H1 (cell line): ENCODE measurements at regions not wholly inside any gene's neighbourhood (a gene's known extent, or its start where the extent isn't known, plus 50 kb on each side); places are given as distances from the start of the nearest gene placed in this dataset.

ENCODE experiments used
- CTCF ChIA-PET: fragments of 300-600 bp; sonication (Branson Sonifier 250); formaldehyde crosslinking; loops from one replicate; lab custom pipeline; 2021; ENCODE audit not compliant: partially characterized antibody; lab: Charles Lee
- POLR2A ChIA-PET: fragments of 300-600 bp; sonication (Branson Sonifier 250); formaldehyde crosslinking; loops from one replicate; lab custom pipeline; 2021; ENCODE audit warnings: inconsistent platforms; ENCODE audit not compliant: partially characterized antibody; lab: Charles Lee
- DNase-seq, 2 experiments: peaks; one replicate each; pipeline versions ENCODE4 v3.0.0 to v3.0.0-alpha.2; 2010 to 2022; ENCODE audit warnings: low spot score in 2 of 2, low read depth in 1 of 2, mixed read lengths in 1 of 2
- FAIRE-seq: peaks from 2 replicates; lab custom pipeline; 2011; peaks lifted over from hg19 to GRCh38; lab: Jason Lieb, UNC
- H2AFZ ChIP-seq: 2 replicates; pipeline ENCODE4 v1.8.1; 2012; ENCODE audit warnings: low read length, inconsistent platforms
- H2AK5ac ChIP-seq: 2 replicates; pipeline ENCODE4 v1.6.1; 2013; ENCODE audit warnings: low read depth, low read length
- H2BK120ac ChIP-seq: replicated peaks from 2 replicates; pipeline ENCODE3; 2013; ENCODE audit warnings: low read depth, low read length, inconsistent platforms
- H2BK12ac ChIP-seq: 2 replicates; pipeline ENCODE4 v1.6.1; 2013; ENCODE audit warnings: low read depth, low read length
- H2BK15ac ChIP-seq: 2 replicates; pipeline ENCODE4 v1.6.1; 2013; ENCODE audit warnings: low read length
- H2BK20ac ChIP-seq: 2 replicates; pipeline ENCODE4 v1.6.1; 2013; ENCODE audit warnings: low read length
- H2BK5ac ChIP-seq: 2 replicates; pipeline ENCODE4 v1.6.1; 2013; ENCODE audit warnings: low read depth, low read length
- H3K14ac ChIP-seq: 2 replicates; pipeline ENCODE4 v1.6.1; 2013; ENCODE audit warnings: inconsistent platforms; ENCODE audit not compliant: insufficient read length
- H3K18ac ChIP-seq: 2 replicates; pipeline ENCODE4 v1.6.1; 2013; ENCODE audit warnings: low read length; ENCODE audit errors: extremely low read depth
- H3K23ac ChIP-seq: 2 replicates; pipeline ENCODE4 v1.6.1; 2013; ENCODE audit warnings: inconsistent platforms; ENCODE audit not compliant: insufficient read length
- H3K23me2 ChIP-seq: 2 replicates; pipeline ENCODE4 v1.6.1; 2013; ENCODE audit warnings: low read depth, low read length
- H3K27ac ChIP-seq: 2 replicates; pipeline ENCODE4 v1.6.1; 2011; ENCODE audit warnings: low read depth, low read length, inconsistent platforms
- H3K27me3 ChIP-seq, 4 experiments: replicated peaks in 1 of 4; 1 replicate in 1 of 4; 2 replicates in 3 of 4; pipeline versions ENCODE4 v1.6.1 to v1.8.1; 2011 to 2013; ENCODE audit warnings: low read length in 3 of 4, mild to moderate bottlenecking in 3 of 4, inconsistent platforms in 2 of 4, mixed read lengths in 2 of 4, moderate library complexity in 1 of 4; ENCODE audit not compliant: control insufficient read depth in 3 of 4, insufficient read depth in 3 of 4; ENCODE audit errors: extremely low read depth in 1 of 4
- H3K36me3 ChIP-seq, 4 experiments: 2 replicates each; pipeline versions ENCODE4 v1.6.1 to v1.8.1; 2011 to 2013; ENCODE audit warnings: mild to moderate bottlenecking in 4 of 4, low read length in 3 of 4, moderate library complexity in 2 of 4, control low read depth in 1 of 4, inconsistent platforms in 1 of 4; ENCODE audit not compliant: insufficient read depth in 4 of 4, control insufficient read depth in 2 of 4
- H3K4ac ChIP-seq: replicated peaks from 2 replicates; pipeline ENCODE3; 2013; ENCODE audit warnings: low read length, low read depth, mixed read lengths, inconsistent platforms; ENCODE audit not compliant: insufficient read length
- H3K4me1 ChIP-seq, 4 experiments: replicated peaks in 1 of 4; 1 replicate in 1 of 4; 2 replicates in 3 of 4; pipeline versions ENCODE4 v1.6.1 to v1.8.1; 2011 to 2013; ENCODE audit warnings: low read length in 3 of 4, inconsistent platforms in 2 of 4, mixed read lengths in 1 of 4; ENCODE audit not compliant: insufficient read depth in 4 of 4, control insufficient read depth in 3 of 4
- H3K4me2 ChIP-seq, 2 experiments: 2 replicates each; pipeline versions ENCODE4 v1.6.1 to v1.8.1; 2011 to 2013; ENCODE audit warnings: low read depth in 2 of 2, low read length in 2 of 2, control low read depth in 1 of 2, inconsistent platforms in 1 of 2, mild to moderate bottlenecking in 1 of 2; ENCODE audit not compliant: insufficient read depth in 1 of 2
- H3K4me3 ChIP-seq, 4 experiments: fragments of 200-600, 300-600 bp in 1 of 4; sonication (generic), shearing (Covaris generic), sonication (Bioruptor Twin) in 1 of 4; 2 replicates each; pipeline versions ENCODE4 v1.5.1 to v1.8.1; 2011 to 2016; ENCODE audit warnings: low read length in 4 of 4, low read depth in 3 of 4, control low read depth in 2 of 4, inconsistent platforms in 2 of 4, mild to moderate bottlenecking in 2 of 4, mixed read lengths in 1 of 4, moderate library complexity in 1 of 4; ENCODE audit not compliant: insufficient read depth in 2 of 4; ENCODE audit errors: extremely low read depth in 1 of 4
- H3K56ac ChIP-seq: replicated peaks from 2 replicates; pipeline ENCODE3; 2013; ENCODE audit warnings: low read depth, mild to moderate bottlenecking, mixed read lengths, low read length, inconsistent platforms; ENCODE audit not compliant: insufficient read length
- H3K79me1 ChIP-seq: 2 replicates; pipeline ENCODE4 v1.6.1; 2013; ENCODE audit warnings: low read depth, low read length, control low read depth
- H3K79me2 ChIP-seq, 2 experiments: 2 replicates each; pipeline versions ENCODE4 v1.6.1 to v1.8.1; 2012 to 2013; ENCODE audit warnings: low read length in 2 of 2, mild to moderate bottlenecking in 2 of 2, inconsistent platforms in 1 of 2; ENCODE audit not compliant: insufficient read depth in 2 of 2, control insufficient read depth in 1 of 2
- H3K9ac ChIP-seq, 4 experiments: replicated peaks in 1 of 4; 1 replicate in 1 of 4; 2 replicates in 3 of 4; pipeline versions ENCODE4 v1.6.1 to v1.8.1; 2011 to 2013; ENCODE audit warnings: low read depth in 3 of 4, low read length in 3 of 4, control low read depth in 2 of 4, mild to moderate bottlenecking in 2 of 4, moderate library complexity in 2 of 4, inconsistent platforms in 1 of 4; ENCODE audit errors: extremely low read depth in 1 of 4
- H3K9me3 ChIP-seq, 2 experiments: 2 replicates each; pipeline versions ENCODE4 v1.6.1 to v1.8.1; 2012 to 2013; ENCODE audit warnings: mild to moderate bottlenecking in 2 of 2, moderate library complexity in 2 of 2, control low read depth in 1 of 2, inconsistent platforms in 1 of 2, low read depth in 1 of 2, low read length in 1 of 2, mixed read lengths in 1 of 2; ENCODE audit not compliant: insufficient read depth in 2 of 2
- H4K20me1 ChIP-seq, 2 experiments: replicated peaks in 1 of 2; 2 replicates each; pipeline versions ENCODE3 to v1.8.1; 2011 to 2013; ENCODE audit warnings: inconsistent platforms in 2 of 2, low read length in 2 of 2, mild to moderate bottlenecking in 1 of 2; ENCODE audit not compliant: insufficient read depth in 2 of 2, control insufficient read depth in 1 of 2
- H4K5ac ChIP-seq: 2 replicates; pipeline ENCODE4 v1.6.1; 2013; ENCODE audit warnings: low read length, low read depth, mixed read lengths, inconsistent platforms; ENCODE audit not compliant: insufficient read length
- H4K8ac ChIP-seq: 2 replicates; pipeline ENCODE4 v1.8.0; 2013; ENCODE audit warnings: mild to moderate bottlenecking, moderate library complexity, low read length, inconsistent platforms; ENCODE audit not compliant: insufficient read depth; ENCODE audit errors: extremely low read depth
- H4K91ac ChIP-seq: replicated peaks from 2 replicates; pipeline ENCODE3; 2013; ENCODE audit warnings: low read length, mixed read lengths, inconsistent platforms; ENCODE audit not compliant: insufficient read length
- BCL11A ChIP-seq, 2 experiments: IDR thresholded peaks; one replicate each; pipeline ENCODE4 v1.6.1; 2011; ENCODE audit warnings: low read depth in 2 of 2, low read length in 2 of 2, mild to moderate bottlenecking in 2 of 2
- CBX5 ChIP-seq: fragments of 300-800, 300-1000 bp; sonication (generic); IDR thresholded peaks from 2 replicates; pipeline ENCODE4 v1.7.1; 2016; ENCODE audit warnings: antibody characterized with exemption, low read length, low read depth
- JUN ChIP-seq: IDR thresholded peaks from 2 replicates; pipeline ENCODE4 v1.6.1; 2011; ENCODE audit warnings: low read depth, mild to moderate bottlenecking, improper control_type of control experiment, low read length
- KDM5A ChIP-seq: fragments of 200-600 bp; IDR thresholded peaks from 2 replicates; pipeline ENCODE4 v1.7.1; 2012; ENCODE audit warnings: mild to moderate bottlenecking, low read length, inconsistent platforms, mixed read lengths
- PHF8 ChIP-seq: fragments of 200-600 bp; sonication (generic); conservative IDR thresholded peaks from 2 replicates; pipeline ENCODE4 v1.7.1; 2012; ENCODE audit warnings: low read depth, mild to moderate bottlenecking, inconsistent platforms, low read length, moderate library complexity
- SIX5 ChIP-seq: IDR thresholded peaks from 2 replicates; pipeline ENCODE4 v1.6.1; 2011; ENCODE audit warnings: mild to moderate bottlenecking, low read depth, low read length
- SUZ12 ChIP-seq: fragments of 200-600 bp; sonication (generic); IDR thresholded peaks from 2 replicates; pipeline ENCODE4 v1.6.1; 2012; ENCODE audit warnings: mild to moderate bottlenecking, inconsistent platforms, low read length, moderate library complexity, mixed read lengths
- TAF1 ChIP-seq: IDR thresholded peaks from 2 replicates; pipeline ENCODE4 v1.6.1; 2011; ENCODE audit warnings: mild to moderate bottlenecking, low read depth, low read length
- TAF7 ChIP-seq: optimal IDR thresholded peaks from 2 replicates; pipeline ENCODE3; 2011; ENCODE audit warnings: low read depth, mild to moderate bottlenecking, inconsistent platforms, low read length, moderate library complexity, borderline replicate concordance
- WGBS, 2 experiments: shearing (Covaris generic) in 1 of 2; methylation state at CpG; one replicate each; pipeline versions ENCODE4 v1.1.6 to v1.1.7; 2013 to 2015; ENCODE audit warnings: low lambda C conversion rate in 2 of 2, mixed read lengths in 2 of 2, inconsistent platforms in 1 of 2, low coverage in 1 of 2, missing lambda C conversion rate in 1 of 2; ENCODE audit not compliant: insufficient replicate concordance in 2 of 2, insufficient coverage in 1 of 2, insufficient read length in 1 of 2; ENCODE audit errors: extremely low coverage in 1 of 2, missing lambda C conversion rate in 1 of 2; 5-methylcytosine and 5-hydroxymethylcytosine counted together

GRCh38 chr13:70483599-70484276 is 375.5 kb upstream of the KLHL1 start:
- no peaks in the 10 kb centered on the region for H4K20me1 ChIP-seq
- no peak for FAIRE-seq
- H2AFZ ChIP-seq: no peak overlapping the region
- H3K18ac ChIP-seq: no peak overlapping the region
- H3K27ac ChIP-seq: no peak overlapping the region
- no peak overlapping the region for H2BK15ac ChIP-seq
- no peak overlapping the region for H3K14ac ChIP-seq
- H3K23me2 ChIP-seq: no peaks in the 10 kb centered on the region; the same call in 1 of the 2 replicates
- H3K4me3 ChIP-seq: no peak overlapping the region
- H3K4me2 ChIP-seq: no peak overlapping the region
- no peak overlapping the region for H3K56ac ChIP-seq
- WGBS, 2 experiments: 91% methylated on average over 1 of the region's 1 CpG; no CpG with 5 or more reads in 1 of the 2 experiments
- no peak overlapping the region for H3K9ac ChIP-seq
- no peak overlapping the region for H2BK12ac ChIP-seq
- no peaks in the 10 kb centered on the region for H3K79me2 ChIP-seq
- CTCF ChIA-PET: no interaction called here
- H3K27me3 ChIP-seq: no peaks in the 10 kb centered on the region
- H3K9me3 ChIP-seq: no peaks in the 10 kb centered on the region
- H3K23ac ChIP-seq: no peak overlapping the region
- no peak for DNase-seq
- POLR2A ChIA-PET: no interaction called here
- H3K4ac ChIP-seq: no peak overlapping the region
- H2BK120ac ChIP-seq: no peak overlapping the region
- H2BK5ac ChIP-seq: no peak overlapping the region
- H4K8ac ChIP-seq: no peak overlapping the region
- H3K79me1 ChIP-seq: no peaks in the 10 kb centered on the region
- H4K91ac ChIP-seq: no peak overlapping the region
- H2BK20ac ChIP-seq: no peak overlapping the region
- no peak overlapping the region for H4K5ac ChIP-seq
- H2AK5ac ChIP-seq: no peak overlapping the region
- H3K36me3 ChIP-seq: no peaks in the 10 kb centered on the region
- H3K4me1 ChIP-seq: no peaks in the 10 kb centered on the region
- TF ChIP-seq CBX5 (no peak), KDM5A (no peak), TAF1 (no peak), JUN (no peak), TAF7 (no peak), SIX5 (no peak), SUZ12 (no peak), PHF8 (no peak), BCL11A (IDR thresholded peaks at IDR 0.05; ENCODE audit: low read depth in 2 of 2, low read length in 2 of 2) (no peak)
